Activated CD8-positive, alpha-beta T cell treated with anti-CD3 and anti-CD28 coated beads for 36 hours (primary cell): ENCODE measurements at regions not wholly inside any gene's neighbourhood (a gene's known extent, or its start where the extent isn't known, plus 50 kb on each side); places are given as distances from the start of the nearest gene placed in this dataset.

Source experiments
- ATAC-seq: fragments of 200-7000 bp; cut with Tn5 transposase; one replicate; pipeline ENCODE4 v1.10.0; 2021; ENCODE audit warnings: mild to moderate bottlenecking, moderate library complexity
- CTCF ChIA-PET: fragments of 350-600 bp; sonication (Branson Sonifier 250); formaldehyde crosslinking; loops from one replicate; lab custom pipeline; 2021; ENCODE audit warnings: antibody characterized with exemption; lab: Charles Lee
- POLR2A ChIA-PET: fragments of 350-600 bp; sonication (Branson Sonifier 250); formaldehyde crosslinking; loops from one replicate; lab custom pipeline; 2021; ENCODE audit warnings: antibody characterized with exemption; lab: Charles Lee
- DNase-seq: peaks from one replicate; pipeline ENCODE4 v3.0.0-alpha.2; 2020
- H3K27ac Mint-ChIP-seq: one replicate; pipeline ENCODE4 v1.8.0; 2021; ENCODE audit warnings: mild to moderate bottlenecking, mixed read lengths
- H3K27me3 Mint-ChIP-seq: one replicate; pipeline ENCODE4 v1.8.0; 2021; ENCODE audit warnings: mixed read lengths
- H3K36me3 Mint-ChIP-seq: one replicate; pipeline ENCODE4 v1.8.0; 2021; ENCODE audit warnings: low read depth, mixed read lengths
- H3K4me1 Mint-ChIP-seq: one replicate; pipeline ENCODE4 v1.8.0; 2021; ENCODE audit warnings: low read depth, mixed read lengths
- H3K4me3 Mint-ChIP-seq: one replicate; pipeline ENCODE4 v1.8.0; 2021; ENCODE audit warnings: mild to moderate bottlenecking, moderate library complexity, mixed read lengths
- H3K9me3 Mint-ChIP-seq: one replicate; pipeline ENCODE4 v1.8.0; 2021; ENCODE audit warnings: mixed read lengths
- intact Hi-C: fragments of 100-400 bp; cut with micrococcal nuclease; formaldehyde crosslinking; loops from one replicate; pipeline ENCODE4 v1.10.0; 2022
- TF ChIP-seq, protein P1 (sequence below): fragments of 200-600 bp; IDR thresholded peaks from one replicate; pipeline ENCODE4 v1.8.0; 2022; ENCODE audit warnings: antibody characterized with exemption, mild to moderate bottlenecking

- no peak for DNase-seq
- CTCF ChIA-PET = no interaction called here
- H3K27me3 Mint-ChIP-seq = no peaks in the 10 kb centered on the region
- no peak overlapping the region for H3K27ac Mint-ChIP-seq
- H3K36me3 Mint-ChIP-seq = no peaks in the 10 kb centered on the region
- no peak for ATAC-seq
- TF ChIP-seq, protein P1, sequence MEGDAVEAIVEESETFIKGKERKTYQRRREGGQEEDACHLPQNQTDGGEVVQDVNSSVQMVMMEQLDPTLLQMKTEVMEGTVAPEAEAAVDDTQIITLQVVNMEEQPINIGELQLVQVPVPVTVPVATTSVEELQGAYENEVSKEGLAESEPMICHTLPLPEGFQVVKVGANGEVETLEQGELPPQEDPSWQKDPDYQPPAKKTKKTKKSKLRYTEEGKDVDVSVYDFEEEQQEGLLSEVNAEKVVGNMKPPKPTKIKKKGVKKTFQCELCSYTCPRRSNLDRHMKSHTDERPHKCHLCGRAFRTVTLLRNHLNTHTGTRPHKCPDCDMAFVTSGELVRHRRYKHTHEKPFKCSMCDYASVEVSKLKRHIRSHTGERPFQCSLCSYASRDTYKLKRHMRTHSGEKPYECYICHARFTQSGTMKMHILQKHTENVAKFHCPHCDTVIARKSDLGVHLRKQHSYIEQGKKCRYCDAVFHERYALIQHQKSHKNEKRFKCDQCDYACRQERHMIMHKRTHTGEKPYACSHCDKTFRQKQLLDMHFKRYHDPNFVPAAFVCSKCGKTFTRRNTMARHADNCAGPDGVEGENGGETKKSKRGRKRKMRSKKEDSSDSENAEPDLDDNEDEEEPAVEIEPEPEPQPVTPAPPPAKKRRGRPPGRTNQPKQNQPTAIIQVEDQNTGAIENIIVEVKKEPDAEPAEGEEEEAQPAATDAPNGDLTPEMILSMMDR = no peak
- POLR2A ChIA-PET = no interaction called here
- H3K4me3 Mint-ChIP-seq = no peak overlapping the region
- H3K4me1 Mint-ChIP-seq = no peaks in the 10 kb centered on the region
- peaks cover 19% of the 10 kb centered on the region for H3K9me3 Mint-ChIP-seq
- intact Hi-C loops = no loop called here
Measured at GRCh38 chr2:144967961-144968360, 448.0 kb upstream of the ZEB2 start.

DNA sequence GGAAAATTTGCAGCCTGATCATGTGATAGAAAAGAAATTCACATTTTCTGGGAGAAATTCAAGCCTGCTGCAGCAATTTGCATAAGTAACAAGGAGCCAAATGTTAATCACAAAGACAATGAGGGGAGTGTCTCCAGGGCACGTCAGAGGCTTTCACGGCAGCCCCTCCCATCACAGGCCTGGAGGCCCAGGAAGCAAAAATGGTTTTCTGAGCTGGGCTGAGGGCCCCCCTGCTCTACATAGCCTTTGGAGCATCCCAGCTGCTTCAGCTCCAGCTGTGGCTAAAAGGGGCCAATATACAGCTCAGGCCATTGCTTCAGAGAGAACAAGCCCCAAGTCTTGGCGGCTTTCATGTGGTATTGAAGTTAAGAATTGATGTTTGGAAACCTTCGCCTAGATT is 445.3 kb upstream of the ZEB2 start:
- no peak for ATAC-seq
- no peaks in the 10 kb centered on the region for H3K36me3 Mint-ChIP-seq
- DNase-seq = no peak
- CTCF ChIA-PET = no interaction called here
- intact Hi-C loops = no loop called here
- H3K4me1 Mint-ChIP-seq = no peaks in the 10 kb centered on the region
- H3K4me3 Mint-ChIP-seq = no peak overlapping the region
- peaks cover 12% of the 10 kb centered on the region for H3K9me3 Mint-ChIP-seq
- TF ChIP-seq, protein P1 = no peak
- POLR2A ChIA-PET = no interaction called here
- H3K27me3 Mint-ChIP-seq = no peaks in the 10 kb centered on the region
- no peak overlapping the region for H3K27ac Mint-ChIP-seq

DNA sequence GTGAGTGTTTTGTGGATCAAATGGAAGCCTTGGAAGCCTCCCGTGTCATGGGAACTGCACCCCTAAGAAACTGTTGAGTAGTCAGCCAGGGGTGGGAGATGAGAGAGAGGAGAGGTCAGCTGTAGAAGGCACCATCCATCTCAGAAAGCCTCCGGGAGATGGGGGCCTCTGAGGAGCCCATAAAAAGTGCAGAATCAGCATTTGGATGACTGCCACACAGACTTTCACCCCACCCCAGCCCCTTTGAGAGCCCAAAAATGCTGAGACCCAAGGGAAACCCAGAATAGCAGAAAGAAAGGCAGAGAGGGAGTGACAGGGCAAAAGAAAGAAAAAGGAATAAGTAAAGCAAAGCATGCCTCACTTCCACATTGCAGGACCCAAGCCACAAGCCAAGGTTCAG is 443.1 kb upstream of the ZEB2 start:
- Mint-ChIP-seq H3K4me3 (no peak overlapping the region), H3K9me3 (peaks cover 6% of the 10 kb centered on the region), H3K27me3 (no peaks in the 10 kb centered on the region), H3K27ac (no peak overlapping the region), H3K4me1 (no peaks in the 10 kb centered on the region), H3K36me3 (no peaks in the 10 kb centered on the region)
- ChIA-PET CTCF (no interaction called here), POLR2A (no interaction called here)
- DNase-seq (no peak), ATAC-seq (no peak)
- TF ChIP-seq, protein P1 = no peak
- intact Hi-C loops = no loop called here

DNA sequence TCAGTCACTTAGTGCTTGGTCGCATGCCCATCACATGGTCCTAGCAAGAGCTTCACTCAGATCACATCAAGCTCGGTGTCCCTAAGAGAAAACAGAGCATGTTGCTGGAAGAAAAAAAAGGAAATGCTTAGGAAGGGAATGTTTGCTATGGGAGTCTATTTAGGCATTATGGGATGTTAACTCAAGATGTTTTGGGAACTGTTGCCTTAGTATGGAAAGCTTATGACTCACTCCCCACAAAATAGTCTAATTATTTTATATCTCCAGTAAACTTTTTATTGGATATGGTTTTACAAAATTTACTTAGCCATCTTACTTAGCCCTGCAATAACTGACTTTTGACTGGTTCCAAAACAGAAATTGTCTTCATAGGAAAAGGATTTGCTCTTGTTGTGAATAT is 439.5 kb upstream of the ZEB2 start:
- Mint-ChIP-seq H3K27me3 (no peaks in the 10 kb centered on the region), H3K4me1 (no peaks in the 10 kb centered on the region), H3K4me3 (no peak overlapping the region), H3K36me3 (no peaks in the 10 kb centered on the region), H3K9me3 (peaks cover 1% of the 10 kb centered on the region), H3K27ac (no peak overlapping the region)
- TF ChIP-seq, protein P1 = no peak
- ChIA-PET CTCF (no interaction called here), POLR2A (no interaction called here)
- intact Hi-C loops = no loop called here
- DNase-seq (no peak), ATAC-seq (no peak)

- ChIA-PET POLR2A (no interaction called here), CTCF (no interaction called here)
- no peaks in the 10 kb centered on the region for H3K9me3 Mint-ChIP-seq
- no peak overlapping the region for H3K27ac Mint-ChIP-seq
- no peaks in the 10 kb centered on the region for H3K4me1 Mint-ChIP-seq
- no peaks in the 10 kb centered on the region for H3K36me3 Mint-ChIP-seq
- no peak for ATAC-seq
- no peak overlapping the region for H3K4me3 Mint-ChIP-seq
- intact Hi-C loops = no loop called here
- TF ChIP-seq, protein P1 = no peak
- DNase-seq = no peak
- H3K27me3 Mint-ChIP-seq = no peaks in the 10 kb centered on the region
Measured at GRCh38 chr2:144950899-144951560, 431.1 kb upstream of the ZEB2 start.
